ENCODE measurements at regions not wholly inside any gene's neighbourhood (a gene's known extent, or its start where the extent isn't known, plus 50 kb on each side); places are given as distances from the start of the nearest gene placed in this dataset.

DNA sequence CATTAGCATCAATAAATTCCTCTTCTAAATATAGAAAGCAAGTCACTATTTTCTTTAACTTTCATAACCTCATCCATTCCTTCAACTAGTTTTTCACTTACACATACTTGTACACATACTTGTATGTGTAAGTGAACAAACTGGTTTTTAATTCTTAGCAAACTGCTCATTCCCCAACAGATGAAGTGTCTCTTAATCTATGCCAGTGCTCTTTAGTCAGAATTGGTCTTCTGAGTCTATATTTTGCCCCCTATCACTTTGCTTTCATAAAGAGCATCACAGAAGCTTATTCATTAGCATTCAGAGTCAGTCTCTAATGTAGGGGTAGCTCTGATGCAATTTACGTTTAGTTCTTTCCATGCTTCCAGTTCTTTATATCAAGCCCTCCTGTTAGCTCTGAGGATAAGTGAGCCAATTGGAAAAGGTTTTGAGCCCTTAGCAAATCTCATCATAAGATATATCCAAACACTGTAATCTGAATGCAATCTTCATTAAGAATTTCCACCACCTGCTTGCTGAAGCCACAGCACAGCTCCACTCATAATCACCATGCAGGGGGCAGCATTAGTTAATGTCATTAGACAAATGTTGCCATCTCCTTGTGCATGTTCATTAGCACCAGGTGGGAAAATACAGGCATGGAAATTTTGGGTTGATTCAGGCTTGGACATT, 178.5 kb upstream of the SLC24A2 start:
- no peak for DNase-seq (ENCODE audit: low read depth)
- TF ChIP-seq, protein P1, sequence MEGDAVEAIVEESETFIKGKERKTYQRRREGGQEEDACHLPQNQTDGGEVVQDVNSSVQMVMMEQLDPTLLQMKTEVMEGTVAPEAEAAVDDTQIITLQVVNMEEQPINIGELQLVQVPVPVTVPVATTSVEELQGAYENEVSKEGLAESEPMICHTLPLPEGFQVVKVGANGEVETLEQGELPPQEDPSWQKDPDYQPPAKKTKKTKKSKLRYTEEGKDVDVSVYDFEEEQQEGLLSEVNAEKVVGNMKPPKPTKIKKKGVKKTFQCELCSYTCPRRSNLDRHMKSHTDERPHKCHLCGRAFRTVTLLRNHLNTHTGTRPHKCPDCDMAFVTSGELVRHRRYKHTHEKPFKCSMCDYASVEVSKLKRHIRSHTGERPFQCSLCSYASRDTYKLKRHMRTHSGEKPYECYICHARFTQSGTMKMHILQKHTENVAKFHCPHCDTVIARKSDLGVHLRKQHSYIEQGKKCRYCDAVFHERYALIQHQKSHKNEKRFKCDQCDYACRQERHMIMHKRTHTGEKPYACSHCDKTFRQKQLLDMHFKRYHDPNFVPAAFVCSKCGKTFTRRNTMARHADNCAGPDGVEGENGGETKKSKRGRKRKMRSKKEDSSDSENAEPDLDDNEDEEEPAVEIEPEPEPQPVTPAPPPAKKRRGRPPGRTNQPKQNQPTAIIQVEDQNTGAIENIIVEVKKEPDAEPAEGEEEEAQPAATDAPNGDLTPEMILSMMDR (IDR thresholded peaks at IDR 0.05; ENCODE audit: insufficient read depth, low read depth, low read length), result no peak
- H3K4me3 ChIP-seq (ENCODE audit: low read depth, low read length), result no peak overlapping the region

DNA sequence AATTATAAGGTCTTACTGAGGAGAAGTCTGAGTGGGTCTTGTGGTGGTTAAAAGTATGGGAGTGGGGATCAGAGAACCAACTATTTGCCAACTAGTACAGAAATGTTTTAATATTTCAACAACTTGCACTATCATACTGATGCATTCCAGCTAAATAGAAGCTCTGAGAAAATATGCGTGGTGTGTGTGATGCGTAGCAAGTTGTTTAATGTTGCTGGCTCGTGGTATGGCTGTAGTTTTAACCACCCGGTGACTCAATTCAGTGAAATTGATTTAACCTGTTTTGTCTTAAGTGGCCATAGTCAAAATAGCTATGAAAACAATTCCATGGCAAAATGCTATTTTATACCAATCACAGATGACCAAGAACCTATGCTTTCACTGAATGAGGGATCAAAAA, 176.5 kb upstream of the SLC24A2 start:
- H3K4me3 ChIP-seq (ENCODE audit: low read depth, low read length), result no peak overlapping the region
- DNase-seq (ENCODE audit: low read depth), result peak; percentile 48
- TF ChIP-seq, protein P1 (IDR thresholded peaks at IDR 0.05; ENCODE audit: insufficient read depth, low read depth, low read length), result no peak

DNA sequence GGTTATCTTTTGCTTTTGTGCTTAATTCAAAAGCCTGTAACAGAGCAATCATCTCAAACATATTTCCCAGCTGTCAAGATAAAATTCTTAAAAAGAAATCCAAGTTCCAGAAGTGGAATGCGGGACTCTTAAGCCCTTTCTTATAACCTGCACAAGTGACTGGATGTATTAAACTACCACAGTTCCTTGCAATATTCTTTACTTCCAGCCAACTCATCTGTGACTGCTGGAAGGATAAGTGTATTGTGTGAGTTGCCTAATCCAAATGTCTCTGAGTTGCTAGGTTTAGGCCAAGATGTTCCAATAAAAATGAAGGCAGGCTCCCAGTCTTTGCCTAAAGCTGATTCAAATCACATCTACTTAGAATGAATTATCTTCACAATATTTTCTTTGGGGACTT, 159.2 kb upstream of the SLC24A2 start:
- TF ChIP-seq, protein P1 (IDR thresholded peaks at IDR 0.05; ENCODE audit: insufficient read depth, low read depth, low read length), result no peak
- H3K4me3 ChIP-seq (ENCODE audit: low read depth, low read length), result no peak overlapping the region
- DNase-seq (ENCODE audit: low read depth), result no peak

DNA sequence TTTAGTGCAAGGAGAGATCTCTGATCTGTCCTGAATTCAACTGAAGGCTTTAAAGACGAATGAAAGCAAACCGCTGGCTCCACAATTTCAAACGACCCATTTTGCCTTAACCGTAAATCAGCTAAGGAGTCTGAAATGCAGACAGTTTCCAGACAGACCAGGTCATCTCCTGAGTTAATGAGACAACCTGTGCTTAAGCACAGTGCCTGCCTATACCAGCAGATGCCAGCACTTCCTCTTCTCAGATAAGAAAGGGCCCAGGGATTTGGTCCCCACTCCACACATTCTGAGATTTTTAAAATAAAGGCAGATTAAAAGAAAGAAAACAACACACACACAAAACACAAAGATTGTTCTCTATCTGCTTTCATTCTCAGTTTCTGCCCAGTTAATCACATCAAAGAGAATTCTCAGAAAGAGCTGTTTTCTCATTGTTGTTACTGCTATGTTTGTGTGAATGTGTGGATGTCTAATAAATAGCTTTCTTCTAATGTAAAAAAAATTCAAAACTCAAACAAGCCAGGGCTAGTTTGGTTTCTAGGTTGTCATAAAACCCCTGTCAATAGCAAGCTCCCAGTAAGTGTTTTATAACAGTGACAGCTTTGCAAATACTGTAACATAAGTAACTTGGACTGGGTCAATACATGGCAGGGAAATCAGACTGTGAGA, 157.7 kb upstream of the SLC24A2 start:
- peak; percentile 42 for DNase-seq (ENCODE audit: low read depth)
- H3K4me3 ChIP-seq (ENCODE audit: low read depth, low read length), result no peak overlapping the region
- TF ChIP-seq, protein P1 (IDR thresholded peaks at IDR 0.05; ENCODE audit: insufficient read depth, low read depth, low read length), result peak; percentile 61

DNA sequence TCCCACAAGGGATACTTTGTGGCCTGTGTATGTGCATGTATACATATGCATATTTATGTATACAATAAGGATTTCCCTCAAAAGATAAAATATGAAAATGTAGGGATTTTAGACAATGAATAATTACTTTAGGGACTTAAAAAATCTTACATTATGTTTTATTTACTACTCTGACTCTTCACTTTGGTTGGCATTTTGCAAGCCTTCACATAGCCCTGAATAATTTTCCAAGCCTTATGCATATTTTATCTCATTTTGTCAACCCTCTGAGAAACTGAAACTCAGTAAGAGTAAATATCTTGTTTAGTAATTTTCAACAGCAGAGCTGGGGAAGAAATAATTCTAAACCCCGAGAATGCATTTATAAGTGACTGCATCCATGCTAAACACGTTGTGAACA, 153.0 kb upstream of the SLC24A2 start:
- DNase-seq (ENCODE audit: low read depth), result no peak
- TF ChIP-seq, protein P1 (IDR thresholded peaks at IDR 0.05; ENCODE audit: insufficient read depth, low read depth, low read length), result no peak
- no peak overlapping the region for H3K4me3 ChIP-seq (ENCODE audit: low read depth, low read length)

DNA sequence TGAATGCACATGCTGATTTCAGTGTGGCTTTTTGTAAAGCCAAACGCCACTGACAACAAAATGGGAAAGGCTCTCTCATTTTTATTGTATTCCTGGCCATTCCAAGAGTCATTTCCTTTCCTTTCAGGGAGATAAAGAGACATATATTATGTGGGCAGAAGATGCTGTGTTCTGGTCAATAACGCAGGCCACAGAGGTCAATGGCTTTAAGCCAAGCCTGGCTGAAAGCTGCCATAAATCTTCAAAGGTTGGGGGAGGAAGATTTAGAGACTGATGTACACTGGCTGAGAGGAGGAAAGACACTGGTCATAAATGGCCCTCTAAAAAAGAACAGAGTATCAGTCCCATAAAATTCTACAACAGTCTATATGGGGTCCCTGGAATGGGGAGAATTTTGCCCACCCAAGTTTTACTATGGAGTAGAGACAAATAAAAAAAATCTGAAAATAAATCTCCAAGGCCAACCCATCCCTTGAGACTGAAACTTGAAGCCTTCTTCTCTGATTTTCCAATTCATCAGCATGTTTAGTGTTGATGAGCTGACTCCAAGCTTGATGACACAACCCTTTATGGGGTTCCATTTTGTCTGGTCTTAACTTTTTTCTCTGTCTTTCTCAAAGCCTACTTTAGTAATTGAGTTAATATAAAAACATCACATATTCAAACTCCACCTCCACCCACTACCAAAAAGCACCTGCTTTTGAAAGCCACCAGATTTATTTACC, 152.1 kb upstream of the SLC24A2 start:
- TF ChIP-seq, protein P1 (IDR thresholded peaks at IDR 0.05; ENCODE audit: insufficient read depth, low read depth, low read length), result no peak
- H3K4me3 ChIP-seq (ENCODE audit: low read depth, low read length), result no peak overlapping the region
- no peak for DNase-seq (ENCODE audit: low read depth)
